ENCODE measurements at regions not wholly inside any gene's neighbourhood (a gene's known extent, or its start where the extent isn't known, plus 50 kb on each side); places are given as distances from the start of the nearest gene placed in this dataset.

DNA sequence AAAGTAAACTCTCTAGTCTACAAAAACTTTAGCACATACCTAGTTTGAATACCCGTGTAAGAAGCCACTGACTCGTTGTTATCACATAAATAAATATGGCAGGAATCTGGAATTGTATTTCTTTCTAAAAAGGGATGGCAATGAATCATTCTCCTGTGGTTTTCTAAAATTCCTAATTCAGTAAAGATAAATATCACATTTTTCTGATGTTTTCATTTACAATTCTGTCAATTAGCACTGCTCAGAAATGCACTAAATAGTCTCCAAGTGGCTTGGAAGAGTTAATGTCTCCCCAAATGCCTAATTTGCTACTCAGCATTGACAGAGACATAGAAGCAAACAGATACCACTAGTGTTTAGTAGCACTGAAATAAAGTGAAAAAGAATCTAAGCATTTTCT is 547.7 kb upstream of the SLITRK1 start:
- Histone ChIP-seq H3K4me3 (no peak overlapping the region), H3K36me3 (ENCODE audit: insufficient read depth in 1 of 2, low read depth in 1 of 2) (no peaks in the 10 kb centered on the region), H3K27ac (no peak overlapping the region), H3K9me3 (no peaks in the 10 kb centered on the region), H3K27me3 (ENCODE audit: insufficient read depth in 3 of 3, low read length in 2 of 3) (no peaks in the 10 kb centered on the region), H3K4me1 (no peaks in the 10 kb centered on the region)
- no peak for DNase-seq
- ATAC-seq = no peak
- WGBS, 3 donors = 52 to 77% (median 54%) methylated on average over 2 of the region's 2 CpGs
- intact Hi-C loops (cut with DNase I) = no loop called here
- TF ChIP-seq, protein P1, sequence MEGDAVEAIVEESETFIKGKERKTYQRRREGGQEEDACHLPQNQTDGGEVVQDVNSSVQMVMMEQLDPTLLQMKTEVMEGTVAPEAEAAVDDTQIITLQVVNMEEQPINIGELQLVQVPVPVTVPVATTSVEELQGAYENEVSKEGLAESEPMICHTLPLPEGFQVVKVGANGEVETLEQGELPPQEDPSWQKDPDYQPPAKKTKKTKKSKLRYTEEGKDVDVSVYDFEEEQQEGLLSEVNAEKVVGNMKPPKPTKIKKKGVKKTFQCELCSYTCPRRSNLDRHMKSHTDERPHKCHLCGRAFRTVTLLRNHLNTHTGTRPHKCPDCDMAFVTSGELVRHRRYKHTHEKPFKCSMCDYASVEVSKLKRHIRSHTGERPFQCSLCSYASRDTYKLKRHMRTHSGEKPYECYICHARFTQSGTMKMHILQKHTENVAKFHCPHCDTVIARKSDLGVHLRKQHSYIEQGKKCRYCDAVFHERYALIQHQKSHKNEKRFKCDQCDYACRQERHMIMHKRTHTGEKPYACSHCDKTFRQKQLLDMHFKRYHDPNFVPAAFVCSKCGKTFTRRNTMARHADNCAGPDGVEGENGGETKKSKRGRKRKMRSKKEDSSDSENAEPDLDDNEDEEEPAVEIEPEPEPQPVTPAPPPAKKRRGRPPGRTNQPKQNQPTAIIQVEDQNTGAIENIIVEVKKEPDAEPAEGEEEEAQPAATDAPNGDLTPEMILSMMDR (IDR thresholded peaks at IDR 0.05) = no peak

DNA sequence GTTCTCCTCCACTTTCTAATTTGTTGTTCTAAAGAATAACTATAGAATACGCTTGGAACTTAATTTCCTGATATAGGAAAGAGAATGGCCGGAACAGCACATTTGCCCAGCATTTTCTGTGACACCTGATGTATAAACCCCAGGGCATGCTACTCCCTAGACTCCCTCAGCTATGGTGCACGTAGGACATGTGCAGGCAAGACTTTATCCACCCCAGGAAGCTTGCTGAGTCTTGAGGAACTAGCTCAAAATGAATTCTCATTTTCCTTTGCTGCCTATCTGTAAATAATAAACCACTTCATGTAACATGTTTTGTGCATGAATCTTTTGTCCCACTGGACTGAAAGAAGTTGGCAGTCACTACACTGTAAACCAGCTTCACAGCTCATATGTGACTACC is 535.8 kb upstream of the SLITRK1 start:
- intact Hi-C loops (cut with DNase I) = no loop called here

DNA sequence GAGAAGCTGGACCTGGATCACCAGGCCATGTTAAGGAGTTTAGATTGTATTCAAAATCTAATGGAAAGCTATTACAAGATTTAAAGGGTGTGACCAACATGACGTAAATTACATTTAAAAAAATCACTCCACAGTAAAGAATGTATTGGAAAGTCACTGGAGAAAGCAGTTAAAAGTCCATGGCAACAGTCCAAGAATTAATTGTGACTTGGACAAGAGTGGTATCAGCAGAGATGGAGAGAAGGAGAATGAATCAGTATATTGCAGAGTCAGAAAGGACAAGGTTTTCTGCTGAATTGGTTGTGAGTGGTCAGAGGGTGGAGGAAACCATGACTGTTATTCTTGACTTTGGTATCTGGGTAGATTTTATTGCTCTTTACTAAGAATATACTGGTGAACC is 535.1 kb upstream of the SLITRK1 start:
- 53 to 59% (median 57%) methylated on average over 1 of the region's 1 CpG for WGBS, 3 donors
- ATAC-seq = no peak
- H3K36me3 ChIP-seq (ENCODE audit: insufficient read depth in 1 of 2, low read depth in 1 of 2) = no peaks in the 10 kb centered on the region
- no peak overlapping the region for H3K4me3 ChIP-seq
- intact Hi-C loops (cut with DNase I) = no loop called here
- H3K4me1 ChIP-seq = no peaks in the 10 kb centered on the region
- H3K9me3 ChIP-seq = peaks cover 2% of the 10 kb centered on the region
- DNase-seq = no peak
- TF ChIP-seq, protein P1 (IDR thresholded peaks at IDR 0.05) = no peak
- no peaks in the 10 kb centered on the region for H3K27me3 ChIP-seq (ENCODE audit: insufficient read depth in 3 of 3, low read length in 2 of 3)
- H3K27ac ChIP-seq = no peak overlapping the region

More for the DNA sequence above, 535.8 kb upstream of the SLITRK1 start:
- TF ChIP-seq, protein P1 (IDR thresholded peaks at IDR 0.05) = no peak
- no peaks in the 10 kb centered on the region for H3K4me1 ChIP-seq
- no peak overlapping the region for H3K4me3 ChIP-seq
- WGBS, 3 donors = 53 to 63% (median 57%) methylated on average over 3 of the region's 3 CpGs
- ATAC-seq = no peak
- H3K27me3 ChIP-seq (ENCODE audit: insufficient read depth in 3 of 3, low read length in 2 of 3) = no peaks in the 10 kb centered on the region
- H3K36me3 ChIP-seq (ENCODE audit: insufficient read depth in 1 of 2, low read depth in 1 of 2) = no peaks in the 10 kb centered on the region
- no peak for DNase-seq
- peaks cover 2% of the 10 kb centered on the region for H3K9me3 ChIP-seq
- H3K27ac ChIP-seq = no peak overlapping the region

DNA sequence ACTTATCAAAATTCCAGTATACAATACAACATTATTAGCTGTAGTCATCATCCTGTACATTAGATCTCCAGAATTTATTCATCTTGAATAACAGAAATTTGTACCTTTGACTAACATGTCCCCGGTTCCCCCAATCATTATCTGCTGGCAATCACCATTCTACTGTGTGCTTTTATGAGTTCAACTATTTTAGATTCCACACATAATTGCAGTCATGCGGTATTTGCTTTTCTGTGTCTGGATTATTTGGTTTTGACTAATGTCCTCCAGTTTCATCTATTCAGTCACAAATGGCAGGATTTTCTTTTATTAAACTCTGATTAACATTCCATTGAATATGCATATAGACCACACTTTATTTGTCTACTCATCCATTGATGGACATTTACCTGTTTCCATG is 530.7 kb upstream of the SLITRK1 start:
- intact Hi-C loops (cut with DNase I) = no loop called here
- TF ChIP-seq, protein P1 (IDR thresholded peaks at IDR 0.05) = no peak
- H3K4me1 ChIP-seq = no peaks in the 10 kb centered on the region
- H3K27me3 ChIP-seq (ENCODE audit: insufficient read depth in 3 of 3, low read length in 2 of 3) = no peaks in the 10 kb centered on the region
- no peak for DNase-seq
- ATAC-seq = no peak
- 87 to 89% (median 89%) methylated on average over 2 of the region's 2 CpGs for WGBS, 3 donors
- H3K4me3 ChIP-seq = no peak overlapping the region
- no peaks in the 10 kb centered on the region for H3K36me3 ChIP-seq (ENCODE audit: insufficient read depth in 1 of 2, low read depth in 1 of 2)
- H3K27ac ChIP-seq = no peak overlapping the region
- no peaks in the 10 kb centered on the region for H3K9me3 ChIP-seq

DNA sequence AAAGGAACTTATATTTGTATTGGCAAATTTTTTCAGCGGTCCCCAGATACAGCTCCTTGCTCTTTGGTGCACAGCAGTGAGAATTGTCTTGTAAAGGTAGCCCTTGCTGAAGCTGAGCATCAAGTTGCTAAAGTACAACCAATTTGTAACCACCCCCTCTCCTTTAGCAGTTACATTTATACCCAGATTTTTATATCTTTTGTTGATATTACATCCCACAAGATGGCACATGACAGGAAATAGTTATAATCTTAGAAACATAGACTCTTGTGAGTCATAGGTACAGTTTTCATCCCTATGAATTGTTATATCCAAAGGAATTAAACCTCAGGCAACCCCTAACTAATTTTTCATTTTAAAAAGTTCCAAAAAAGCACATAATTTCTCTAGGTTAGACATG is 523.0 kb upstream of the SLITRK1 start:
- no peaks in the 10 kb centered on the region for H3K9me3 ChIP-seq
- no peaks in the 10 kb centered on the region for H3K4me1 ChIP-seq
- intact Hi-C loops (cut with DNase I) = no loop called here
- H3K27ac ChIP-seq = no peak overlapping the region
- H3K4me3 ChIP-seq = no peak overlapping the region
- TF ChIP-seq, protein P1 (IDR thresholded peaks at IDR 0.05) = no peak
- no peak for ATAC-seq
- H3K27me3 ChIP-seq (ENCODE audit: insufficient read depth in 3 of 3, low read length in 2 of 3) = no peaks in the 10 kb centered on the region
- no peaks in the 10 kb centered on the region for H3K36me3 ChIP-seq (ENCODE audit: insufficient read depth in 1 of 2, low read depth in 1 of 2)
- no peak for DNase-seq
- 77 to 84% (median 83%) methylated on average over 1 of the region's 1 CpG for WGBS, 3 donors
